NT2/D1 (cell line): ENCODE measurements at regions not wholly inside any gene's neighbourhood (a gene's known extent, or its start where the extent isn't known, plus 50 kb on each side); places are given as distances from the start of the nearest gene placed in this dataset.

ENCODE experiments used
- YY1 ChIP-seq: IDR thresholded peaks from 2 replicates; pipeline ENCODE4 v1.6.1; 2011; ENCODE audit not compliant: insufficient read length, insufficient read depth
- ZNF274 ChIP-seq: IDR thresholded peaks from 2 replicates; pipeline ENCODE4 v1.6.1; 2011; ENCODE audit warnings: mild to moderate bottlenecking, low read depth, low read length

DNA sequence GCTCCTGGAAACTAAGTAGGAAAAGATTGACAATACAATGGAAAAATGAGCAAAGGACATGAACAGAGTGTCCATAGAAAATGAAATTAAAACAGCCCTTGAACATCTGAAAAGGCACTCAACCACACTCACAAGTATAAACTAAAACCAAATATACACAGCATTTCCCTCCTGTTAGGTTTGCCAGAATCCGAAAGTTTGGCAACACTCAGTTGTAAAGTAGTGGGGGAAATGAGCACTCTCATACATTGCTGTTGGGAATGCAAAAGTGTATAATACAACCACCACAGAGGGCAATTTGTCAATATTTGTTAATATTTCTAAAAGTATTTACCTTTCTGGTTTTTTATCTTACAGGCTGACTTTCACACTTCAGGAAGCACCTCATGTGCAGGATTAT lies 84.2 kb upstream of the TMEM164 start:
- TF ChIP-seq YY1: no peak
- no peak for TF ChIP-seq ZNF274
